ENCODE measurements at regions not wholly inside any gene's neighbourhood (a gene's known extent, or its start where the extent isn't known, plus 50 kb on each side); places are given as distances from the start of the nearest gene placed in this dataset.
A peak's percentile ranks its signal among the peaks of the same experiment; 100 is the strongest.

GRCh38 chr11:70501051-70501901 lies 102.9 kb downstream of the CTTN start:
- H3K27ac ChIP-seq, result no peak overlapping the region
- no peaks in the 10 kb centered on the region for H3K4me1 ChIP-seq
- H3K9me3 ChIP-seq, result no peaks in the 10 kb centered on the region
- intact Hi-C loops (cut with DNase I), result no loop called here
- DNase-seq (peak in 1 of 2 donors; percentile 44), ATAC-seq (peak in 1 of 4 donors; percentile 56)
- TF ChIP-seq, protein P1, sequence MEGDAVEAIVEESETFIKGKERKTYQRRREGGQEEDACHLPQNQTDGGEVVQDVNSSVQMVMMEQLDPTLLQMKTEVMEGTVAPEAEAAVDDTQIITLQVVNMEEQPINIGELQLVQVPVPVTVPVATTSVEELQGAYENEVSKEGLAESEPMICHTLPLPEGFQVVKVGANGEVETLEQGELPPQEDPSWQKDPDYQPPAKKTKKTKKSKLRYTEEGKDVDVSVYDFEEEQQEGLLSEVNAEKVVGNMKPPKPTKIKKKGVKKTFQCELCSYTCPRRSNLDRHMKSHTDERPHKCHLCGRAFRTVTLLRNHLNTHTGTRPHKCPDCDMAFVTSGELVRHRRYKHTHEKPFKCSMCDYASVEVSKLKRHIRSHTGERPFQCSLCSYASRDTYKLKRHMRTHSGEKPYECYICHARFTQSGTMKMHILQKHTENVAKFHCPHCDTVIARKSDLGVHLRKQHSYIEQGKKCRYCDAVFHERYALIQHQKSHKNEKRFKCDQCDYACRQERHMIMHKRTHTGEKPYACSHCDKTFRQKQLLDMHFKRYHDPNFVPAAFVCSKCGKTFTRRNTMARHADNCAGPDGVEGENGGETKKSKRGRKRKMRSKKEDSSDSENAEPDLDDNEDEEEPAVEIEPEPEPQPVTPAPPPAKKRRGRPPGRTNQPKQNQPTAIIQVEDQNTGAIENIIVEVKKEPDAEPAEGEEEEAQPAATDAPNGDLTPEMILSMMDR (IDR thresholded peaks at IDR 0.05), result no peak
- H3K27me3 ChIP-seq (ENCODE audit: insufficient read depth in 3 of 3, low read length in 2 of 3), result peaks cover 0 to 5% (median 4%) of the 10 kb centered on the region in 3 donors
- 54 to 66% (median 61%) methylated on average over 26 of the region's 26 CpGs for WGBS, 3 donors
- H3K4me3 ChIP-seq, result no peak overlapping the region
- no peaks in the 10 kb centered on the region for H3K36me3 ChIP-seq (ENCODE audit: insufficient read depth in 1 of 2, low read depth in 1 of 2)

GRCh38 chr11:70501933-70502540 lies 103.7 kb downstream of the CTTN start:
- H3K9me3 ChIP-seq, result no peaks in the 10 kb centered on the region
- no peak overlapping the region for H3K4me3 ChIP-seq
- TF ChIP-seq, protein P1 (IDR thresholded peaks at IDR 0.05), result no peak
- DNase-seq (peak in 1 of 2 donors; percentile 23), ATAC-seq (no peak)
- no peaks in the 10 kb centered on the region for H3K4me1 ChIP-seq
- peaks cover 0 to 5% (median 4%) of the 10 kb centered on the region in 3 donors for H3K27me3 ChIP-seq (ENCODE audit: insufficient read depth in 3 of 3, low read length in 2 of 3)
- WGBS, 3 donors, result 91 to 95% (median 92%) methylated on average over 18 of the region's 18 CpGs
- H3K27ac ChIP-seq, result no peak overlapping the region
- no peaks in the 10 kb centered on the region for H3K36me3 ChIP-seq (ENCODE audit: insufficient read depth in 1 of 2, low read depth in 1 of 2)
- intact Hi-C loops (cut with DNase I), result no loop called here

GRCh38 chr11:70502677-70503467 lies 104.5 kb downstream of the CTTN start:
- ATAC-seq (no peak), DNase-seq (peak in 1 of 2 donors; percentile 11)
- Histone ChIP-seq H3K4me1 (no peaks in the 10 kb centered on the region), H3K27me3 (ENCODE audit: insufficient read depth in 3 of 3, low read length in 2 of 3) (peaks cover 0 to 8% (median 4%) of the 10 kb centered on the region in 3 donors), H3K27ac (no peak overlapping the region), H3K9me3 (no peaks in the 10 kb centered on the region), H3K36me3 (ENCODE audit: insufficient read depth in 1 of 2, low read depth in 1 of 2) (no peaks in the 10 kb centered on the region), H3K4me3 (no peak overlapping the region)
- WGBS, 3 donors, result 88 to 90% (median 88%) methylated on average over 13 to 15 of the region's 15 CpGs
- TF ChIP-seq, protein P1 (IDR thresholded peaks at IDR 0.05), result no peak
- intact Hi-C loops (cut with DNase I), result no loop called here

DNA sequence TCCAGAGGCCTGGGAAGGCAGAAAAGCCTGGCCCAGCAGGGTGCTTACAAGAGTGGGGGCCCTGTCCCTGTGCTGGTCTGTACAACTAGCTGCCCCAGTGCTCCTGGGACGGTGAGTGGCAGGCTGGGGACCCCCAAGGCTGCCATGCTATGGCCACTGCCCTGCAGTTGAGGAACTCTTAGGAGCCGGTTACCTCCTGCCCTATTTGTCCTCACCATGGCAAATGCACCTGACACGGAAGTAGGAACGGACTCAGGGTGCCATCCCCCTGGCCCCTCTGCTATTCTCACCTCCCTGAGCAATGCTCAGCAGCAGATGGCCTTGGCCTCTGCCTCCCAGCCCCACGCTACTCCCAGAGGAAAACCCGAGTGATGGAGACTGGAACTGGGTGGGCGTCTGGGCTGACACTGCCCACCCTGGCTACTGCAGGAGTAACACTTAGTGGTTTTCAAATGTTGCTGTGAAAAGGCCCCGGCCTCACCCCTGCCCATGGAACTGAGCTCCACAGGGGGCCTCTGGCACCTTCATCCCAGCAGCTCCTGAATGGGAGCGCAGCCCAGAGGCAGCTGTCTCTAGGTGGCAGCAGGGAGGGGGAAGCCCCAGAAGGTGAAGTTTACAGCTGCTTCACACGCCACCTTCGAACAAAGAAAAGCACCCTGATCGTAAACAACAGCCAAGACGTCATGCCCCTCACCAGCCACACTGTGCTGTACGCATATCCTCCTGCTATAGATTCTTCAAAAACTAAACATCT lies 105.3 kb downstream of the CTTN start:
- no peak for ATAC-seq
- peak in 1 of 2 donors; percentile 21 for DNase-seq
- H3K4me1 ChIP-seq, result no peaks in the 10 kb centered on the region
- no peak overlapping the region for H3K27ac ChIP-seq
- no peak overlapping the region for H3K4me3 ChIP-seq
- intact Hi-C loops (cut with DNase I), result no loop called here
- no peaks in the 10 kb centered on the region for H3K36me3 ChIP-seq (ENCODE audit: insufficient read depth in 1 of 2, low read depth in 1 of 2)
- WGBS, 3 donors, result 71 to 78% (median 72%) methylated on average over 14 of the region's 14 CpGs
- no peaks in the 10 kb centered on the region for H3K9me3 ChIP-seq
- H3K27me3 ChIP-seq (ENCODE audit: insufficient read depth in 3 of 3, low read length in 2 of 3), result peaks cover 0 to 8% (median 7%) of the 10 kb centered on the region in 3 donors
- TF ChIP-seq, protein P1 (IDR thresholded peaks at IDR 0.05), result no peak
